GM23338 (cell line): ENCODE measurements at regions not wholly inside any gene's neighbourhood (a gene's known extent, or its start where the extent isn't known, plus 50 kb on each side); places are given as distances from the start of the nearest gene placed in this dataset.

ENCODE experiments used
- ATAC-seq: fragments of 200-7000 bp; cut with Tn5 transposase; 3 replicates; pipeline ENCODE4 v1.9.1; 2020
- DNase-seq: peaks from one replicate; pipeline ENCODE4 v3.0.0-alpha.2; 2015; ENCODE audit warnings: low spot score
- H2AFZ ChIP-seq: fragments of 200-600 bp; sonication (generic); 2 replicates; pipeline ENCODE4 v1.8.0; 2016; ENCODE audit warnings: antibody characterized with exemption, mild to moderate bottlenecking, moderate library complexity
- H3F3A ChIP-seq: fragments of 200-600 bp; sonication (generic); replicated peaks from 2 replicates; pipeline ENCODE4 v1.8.0; 2017; ENCODE audit warnings: antibody characterized with exemption, mixed run types, low read depth
- H3K27ac ChIP-seq: fragments of 200-600 bp; sonication (generic); 2 replicates; pipeline ENCODE4 v1.6.1; 2016; ENCODE audit warnings: low read depth
- H3K27me3 ChIP-seq: fragments of 200-600 bp; sonication (generic); 2 replicates; pipeline ENCODE4 v1.8.0; 2016; ENCODE audit warnings: mild to moderate bottlenecking, mixed run types, moderate library complexity; ENCODE audit not compliant: insufficient read depth
- H3K36me3 ChIP-seq: fragments of 200-600 bp; sonication (generic); 2 replicates; pipeline ENCODE4 v1.8.0; 2016; ENCODE audit warnings: mild to moderate bottlenecking; ENCODE audit not compliant: insufficient read depth
- H3K4me1 ChIP-seq: fragments of 200-600 bp; sonication (generic); 2 replicates; pipeline ENCODE4 v1.8.0; 2016; ENCODE audit warnings: mild to moderate bottlenecking, moderate library complexity; ENCODE audit not compliant: insufficient read depth
- H3K4me2 ChIP-seq: fragments of 200-600 bp; sonication (generic); 2 replicates; pipeline ENCODE4 v1.7.1; 2017; ENCODE audit warnings: mixed run types
- H3K4me3 ChIP-seq: fragments of 200-600 bp; sonication (generic); 2 replicates; pipeline ENCODE4 v1.6.1; 2016; ENCODE audit warnings: mixed run types
- H3K79me2 ChIP-seq: fragments of 200-600 bp; sonication (generic); replicated peaks from 2 replicates; pipeline ENCODE4 v1.8.0; 2017; ENCODE audit warnings: mild to moderate bottlenecking; ENCODE audit not compliant: insufficient read depth
- H3K9me2 ChIP-seq: fragments of 200-600 bp; sonication (generic); 2 replicates; pipeline ENCODE4 v1.8.0; 2017; ENCODE audit not compliant: insufficient read depth
- H4K20me1 ChIP-seq: fragments of 200-600 bp; sonication (generic); replicated peaks from 2 replicates; pipeline ENCODE4 v1.8.0; 2017; ENCODE audit warnings: mild to moderate bottlenecking; ENCODE audit not compliant: insufficient read depth
- H3K27ac Mint-ChIP-seq: 2 replicates; pipeline ENCODE4 v1.8.0; 2020; ENCODE audit warnings: inconsistent platforms, mild to moderate bottlenecking, moderate library complexity, mixed read lengths
- H3K27me3 Mint-ChIP-seq: 3 replicates; pipeline ENCODE4 v1.8.0; 2022; ENCODE audit warnings: low read depth, mild to moderate bottlenecking, moderate library complexity, mixed read lengths, inconsistent platforms; ENCODE audit not compliant: insufficient read depth, poor library complexity
- H3K36me3 Mint-ChIP-seq: 3 replicates; pipeline ENCODE4 v1.8.0; 2021; ENCODE audit warnings: low read depth, mild to moderate bottlenecking, inconsistent platforms, moderate library complexity, mixed read lengths
- H3K4me1 Mint-ChIP-seq: 3 replicates; pipeline ENCODE4 v1.8.0; 2020; ENCODE audit warnings: mild to moderate bottlenecking, inconsistent platforms, mixed read lengths
- H3K4me3 Mint-ChIP-seq: 3 replicates; pipeline ENCODE4 v1.8.0; 2021; ENCODE audit warnings: moderate library complexity, mild to moderate bottlenecking, inconsistent platforms, mixed read lengths
- H3K9me3 Mint-ChIP-seq: 3 replicates; pipeline ENCODE4 v1.8.0; 2020; ENCODE audit warnings: moderate library complexity, mild to moderate bottlenecking, inconsistent platforms, mixed read lengths
- CREB1 ChIP-seq: fragments of 250-450 bp; sonication (Bioruptor Pico); IDR thresholded peaks from 2 replicates; pipeline ENCODE4 v1.5.0; 2020; ENCODE audit warnings: low read depth, mild to moderate bottlenecking, moderate library complexity
- CTCF ChIP-seq, 2 experiments: fragments of 200-600 bp in 1 of 2; sonication (generic) in 1 of 2; conservative IDR thresholded peaks; 2 replicates each; pipeline versions ENCODE4 v1.5.1 to v1.6.1; 2016 to 2017; ENCODE audit warnings: antibody characterized with exemption in 2 of 2, low read depth in 2 of 2, mild to moderate bottlenecking in 2 of 2, moderate library complexity in 1 of 2
- ETS1 ChIP-seq: IDR thresholded peaks from 2 replicates; pipeline ENCODE4 v1.6.1; 2016; ENCODE audit warnings: antibody characterized with exemption
- EZH2 ChIP-seq: fragments of 200-600 bp; sonication (generic); IDR thresholded peaks from one replicate; pipeline ENCODE4 v1.8.0; 2017; ENCODE audit warnings: antibody characterized with exemption, mild to moderate bottlenecking, low read depth; ENCODE audit not compliant: unreplicated experiment
- EZH2phosphoT487 ChIP-seq: fragments of 200-600 bp; sonication (generic); IDR thresholded peaks from one replicate; pipeline ENCODE4 v1.8.1; 2018; ENCODE audit warnings: antibody characterized with exemption; ENCODE audit not compliant: unreplicated experiment
- JUNB ChIP-seq: IDR thresholded peaks from one replicate; pipeline ENCODE4 v1.6.1; 2016; ENCODE audit warnings: antibody characterized with exemption; ENCODE audit not compliant: unreplicated experiment
- NANOG ChIP-seq: IDR thresholded peaks from 2 replicates; pipeline ENCODE4 v1.6.1; 2016; ENCODE audit warnings: antibody characterized with exemption, borderline replicate concordance
- POLR2AphosphoS5 ChIP-seq: IDR thresholded peaks from 2 replicates; pipeline ENCODE4 v1.6.1; 2016; ENCODE audit warnings: antibody characterized with exemption, low read depth
- REST ChIP-seq: IDR thresholded peaks from one replicate; pipeline ENCODE4 v1.6.1; 2018; ENCODE audit warnings: antibody characterized with exemption; ENCODE audit not compliant: unreplicated experiment
- STAT1 ChIP-seq: IDR thresholded peaks from one replicate; pipeline ENCODE4 v1.6.1; 2016; ENCODE audit warnings: antibody characterized with exemption; ENCODE audit not compliant: unreplicated experiment
- ZNF114 ChIP-seq: fragments of 250-450 bp; sonication (Bioruptor Pico); IDR thresholded peaks from 2 replicates; pipeline ENCODE4 v1.5.0; 2020; ENCODE audit warnings: mild to moderate bottlenecking, moderate library complexity
- ZNF331 ChIP-seq: fragments of 250-450 bp; sonication (Bioruptor Pico); IDR thresholded peaks from 2 replicates; pipeline ENCODE4 v1.5.0; 2020; ENCODE audit warnings: low read depth, mild to moderate bottlenecking, moderate library complexity
- ZNF462 ChIP-seq: fragments of 250-450 bp; sonication (Bioruptor Pico); IDR thresholded peaks from 2 replicates; pipeline ENCODE4 v1.5.0; 2020; ENCODE audit warnings: mild to moderate bottlenecking, moderate library complexity

GRCh38 chr12:114964841-114965240 is 280.9 kb upstream of the TBX3 start:
- H3K27ac Mint-ChIP-seq = no peak overlapping the region
- ATAC-seq (no peak), DNase-seq (no peak)
- Histone ChIP-seq H3K27ac (no peak overlapping the region), H4K20me1 (no peaks in the 10 kb centered on the region), H3K27me3 (no peaks in the 10 kb centered on the region), H2AFZ (no peak overlapping the region), H3K79me2 (no peaks in the 10 kb centered on the region), H3K4me3 (no peak overlapping the region), H3K4me2 (no peak overlapping the region), H3K9me2 (0 out of 2 replicates have a peak, but pooled peaks cover under 1% of the 10 kb centered on the region), H3K36me3 (no peaks in the 10 kb centered on the region), H3K4me1 (no peaks in the 10 kb centered on the region), H3F3A (no peaks in the 10 kb centered on the region)
- no peaks in the 10 kb centered on the region for H3K9me3 Mint-ChIP-seq
- TF ChIP-seq CREB1 = no peak
- no peak for TF ChIP-seq ZNF114 (CRISPR knock-in tag)
- no peak for TF ChIP-seq ETS1
- no peak for TF ChIP-seq NANOG
- TF ChIP-seq CTCF (conservative IDR thresholded peaks at IDR 0.05; ENCODE audit: low read depth in 2 of 2) = no peak
- TF ChIP-seq EZH2 = no peak
- TF ChIP-seq POLR2AphosphoS5 = no peak
- TF ChIP-seq REST = no peak
- TF ChIP-seq ZNF331 (CRISPR knock-in tag) = no peak
- TF ChIP-seq EZH2phosphoT487 = no peak
- TF ChIP-seq JUNB = no peak
- no peak for TF ChIP-seq ZNF462 (CRISPR knock-in tag)
- no peak for TF ChIP-seq STAT1
- no peaks in the 10 kb centered on the region for H3K27me3 Mint-ChIP-seq
- H3K4me3 Mint-ChIP-seq = no peak overlapping the region
- no peaks in the 10 kb centered on the region for H3K36me3 Mint-ChIP-seq
- H3K4me1 Mint-ChIP-seq = no peaks in the 10 kb centered on the region; the same call in 2 of the 3 replicates
